PFSK-1 (cell line): ENCODE measurements at regions not wholly inside any gene's neighbourhood (a gene's known extent, or its start where the extent isn't known, plus 50 kb on each side); places are given as distances from the start of the nearest gene placed in this dataset.

Experiments used
- FOXP2 ChIP-seq: optimal IDR thresholded peaks from 2 replicates; pipeline ENCODE3; 2011; ENCODE audit warnings: borderline replicate concordance, control low read depth, inconsistent platforms; ENCODE audit not compliant: insufficient read depth; ENCODE audit errors: extremely low read length, extremely low read depth
- POLR2AphosphoS5 ChIP-seq: IDR thresholded peaks from 2 replicates; pipeline ENCODE4 v1.6.1; 2012; ENCODE audit warnings: low read depth, mild to moderate bottlenecking, control low read depth, low read length, moderate library complexity
- SIN3A ChIP-seq: IDR thresholded peaks from 2 replicates; pipeline ENCODE4 v1.6.1; 2012; ENCODE audit warnings: mild to moderate bottlenecking, low read length, moderate library complexity, borderline replicate concordance; ENCODE audit not compliant: insufficient read depth
- TAF1 ChIP-seq: IDR thresholded peaks from 2 replicates; pipeline ENCODE4 v1.6.1; 2012; ENCODE audit warnings: low read length, control low read depth, borderline replicate concordance; ENCODE audit not compliant: insufficient read depth
- TF ChIP-seq, protein P1 (sequence below), 2 experiments: IDR thresholded peaks; 2 replicates each; pipeline versions ENCODE4 v1.6.1 to v1.8.0; 2011 to 2012; ENCODE audit warnings: low read depth in 2 of 2, low read length in 2 of 2, control low read depth in 1 of 2, inconsistent platforms in 1 of 2, mild to moderate bottlenecking in 1 of 2, moderate library complexity in 1 of 2; ENCODE audit not compliant: insufficient read depth in 1 of 2

DNA sequence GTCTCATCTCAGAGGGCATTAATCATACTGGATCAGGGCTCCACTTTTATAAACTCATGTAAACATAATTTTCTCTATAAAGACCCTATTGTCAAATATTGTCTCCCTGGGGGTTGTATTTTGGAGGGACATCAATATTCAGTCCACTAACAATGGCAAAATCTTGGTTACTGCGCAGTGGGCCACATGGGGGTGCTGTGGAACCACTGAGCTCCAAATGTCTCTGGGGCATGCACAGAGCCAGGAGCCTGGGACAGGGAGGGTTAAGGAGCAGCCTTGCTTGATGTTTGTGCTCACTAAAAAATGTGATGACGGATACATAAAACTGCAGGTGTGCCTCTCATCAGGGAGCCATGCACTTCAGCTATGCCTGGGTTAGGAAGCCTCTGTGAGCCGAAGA, 62.1 kb upstream of the PRSS58 start:
- TF ChIP-seq, protein P1, sequence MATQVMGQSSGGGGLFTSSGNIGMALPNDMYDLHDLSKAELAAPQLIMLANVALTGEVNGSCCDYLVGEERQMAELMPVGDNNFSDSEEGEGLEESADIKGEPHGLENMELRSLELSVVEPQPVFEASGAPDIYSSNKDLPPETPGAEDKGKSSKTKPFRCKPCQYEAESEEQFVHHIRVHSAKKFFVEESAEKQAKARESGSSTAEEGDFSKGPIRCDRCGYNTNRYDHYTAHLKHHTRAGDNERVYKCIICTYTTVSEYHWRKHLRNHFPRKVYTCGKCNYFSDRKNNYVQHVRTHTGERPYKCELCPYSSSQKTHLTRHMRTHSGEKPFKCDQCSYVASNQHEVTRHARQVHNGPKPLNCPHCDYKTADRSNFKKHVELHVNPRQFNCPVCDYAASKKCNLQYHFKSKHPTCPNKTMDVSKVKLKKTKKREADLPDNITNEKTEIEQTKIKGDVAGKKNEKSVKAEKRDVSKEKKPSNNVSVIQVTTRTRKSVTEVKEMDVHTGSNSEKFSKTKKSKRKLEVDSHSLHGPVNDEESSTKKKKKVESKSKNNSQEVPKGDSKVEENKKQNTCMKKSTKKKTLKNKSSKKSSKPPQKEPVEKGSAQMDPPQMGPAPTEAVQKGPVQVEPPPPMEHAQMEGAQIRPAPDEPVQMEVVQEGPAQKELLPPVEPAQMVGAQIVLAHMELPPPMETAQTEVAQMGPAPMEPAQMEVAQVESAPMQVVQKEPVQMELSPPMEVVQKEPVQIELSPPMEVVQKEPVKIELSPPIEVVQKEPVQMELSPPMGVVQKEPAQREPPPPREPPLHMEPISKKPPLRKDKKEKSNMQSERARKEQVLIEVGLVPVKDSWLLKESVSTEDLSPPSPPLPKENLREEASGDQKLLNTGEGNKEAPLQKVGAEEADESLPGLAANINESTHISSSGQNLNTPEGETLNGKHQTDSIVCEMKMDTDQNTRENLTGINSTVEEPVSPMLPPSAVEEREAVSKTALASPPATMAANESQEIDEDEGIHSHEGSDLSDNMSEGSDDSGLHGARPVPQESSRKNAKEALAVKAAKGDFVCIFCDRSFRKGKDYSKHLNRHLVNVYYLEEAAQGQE (IDR thresholded peaks at IDR 0.05; ENCODE audit: insufficient read depth in 1 of 2, low read depth in 2 of 2, low read length in 2 of 2), result no peak
- TF ChIP-seq POLR2AphosphoS5 (no peak), FOXP2 (no peak), TAF1 (no peak), SIN3A (no peak)
